ENCODE measurements at regions not wholly inside any gene's neighbourhood (a gene's known extent, or its start where the extent isn't known, plus 50 kb on each side); places are given as distances from the start of the nearest gene placed in this dataset.

DNA sequence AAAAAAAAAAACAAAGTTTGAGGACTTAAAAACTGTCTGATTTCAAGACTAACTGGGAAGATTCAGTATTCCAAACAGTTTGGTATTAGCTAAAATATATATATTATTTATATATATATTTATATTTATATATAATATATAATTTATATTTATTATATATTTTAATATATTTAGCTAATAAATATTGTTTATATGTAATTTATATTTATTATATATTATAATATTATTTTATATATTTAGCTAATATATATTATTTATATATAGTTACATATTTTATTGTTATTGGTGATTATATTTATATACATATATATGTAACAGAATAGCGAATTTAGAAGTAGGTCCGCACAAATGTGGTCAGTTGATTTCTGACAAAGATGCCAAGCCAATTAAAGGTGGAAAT, 480.2 kb upstream of the C1orf87 start:
- Histone ChIP-seq H3K9me3 (no peaks in the 10 kb centered on the region), H3K27ac (no peak overlapping the region), H3K4me1 (ENCODE audit: control insufficient read depth in 1 of 2, insufficient read depth in 1 of 2, low read depth in 1 of 2, low read length in 1 of 2) (no peaks in the 10 kb centered on the region), H3K4me3 (ENCODE audit: low read depth in 1 of 2, low read length in 1 of 2) (no peak overlapping the region), H3K36me3 (no peaks in the 10 kb centered on the region), H3K27me3 (no peaks in the 10 kb centered on the region)
- TF ChIP-seq, protein P1, sequence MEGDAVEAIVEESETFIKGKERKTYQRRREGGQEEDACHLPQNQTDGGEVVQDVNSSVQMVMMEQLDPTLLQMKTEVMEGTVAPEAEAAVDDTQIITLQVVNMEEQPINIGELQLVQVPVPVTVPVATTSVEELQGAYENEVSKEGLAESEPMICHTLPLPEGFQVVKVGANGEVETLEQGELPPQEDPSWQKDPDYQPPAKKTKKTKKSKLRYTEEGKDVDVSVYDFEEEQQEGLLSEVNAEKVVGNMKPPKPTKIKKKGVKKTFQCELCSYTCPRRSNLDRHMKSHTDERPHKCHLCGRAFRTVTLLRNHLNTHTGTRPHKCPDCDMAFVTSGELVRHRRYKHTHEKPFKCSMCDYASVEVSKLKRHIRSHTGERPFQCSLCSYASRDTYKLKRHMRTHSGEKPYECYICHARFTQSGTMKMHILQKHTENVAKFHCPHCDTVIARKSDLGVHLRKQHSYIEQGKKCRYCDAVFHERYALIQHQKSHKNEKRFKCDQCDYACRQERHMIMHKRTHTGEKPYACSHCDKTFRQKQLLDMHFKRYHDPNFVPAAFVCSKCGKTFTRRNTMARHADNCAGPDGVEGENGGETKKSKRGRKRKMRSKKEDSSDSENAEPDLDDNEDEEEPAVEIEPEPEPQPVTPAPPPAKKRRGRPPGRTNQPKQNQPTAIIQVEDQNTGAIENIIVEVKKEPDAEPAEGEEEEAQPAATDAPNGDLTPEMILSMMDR (IDR thresholded peaks at IDR 0.05), result no peak

DNA sequence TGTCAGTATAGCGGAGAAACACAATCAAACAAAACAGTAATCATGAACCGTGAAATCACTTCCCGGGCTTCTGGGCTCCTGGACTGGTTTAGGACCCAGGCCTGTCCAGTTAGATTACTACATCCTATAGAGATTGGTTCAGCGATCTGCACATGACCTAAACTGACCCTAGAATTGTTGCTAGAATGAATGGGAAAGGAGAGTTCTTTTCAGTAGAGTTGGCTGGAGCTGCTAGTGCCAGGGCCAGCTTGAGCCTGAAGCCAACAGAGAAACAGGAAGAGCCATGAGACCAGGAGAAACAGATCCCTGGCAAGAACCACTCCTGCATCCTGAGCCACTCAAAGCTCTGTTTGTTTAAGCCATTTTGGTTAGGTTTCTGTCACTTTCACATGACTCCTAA, 474.3 kb upstream of the C1orf87 start:
- Histone ChIP-seq H3K9me3 (no peaks in the 10 kb centered on the region), H3K27me3 (no peaks in the 10 kb centered on the region), H3K4me1 (ENCODE audit: control insufficient read depth in 1 of 2, insufficient read depth in 1 of 2, low read depth in 1 of 2, low read length in 1 of 2) (no peaks in the 10 kb centered on the region), H3K27ac (no peak overlapping the region), H3K36me3 (no peaks in the 10 kb centered on the region), H3K4me3 (ENCODE audit: low read depth in 1 of 2, low read length in 1 of 2) (no peak overlapping the region)
- TF ChIP-seq, protein P1 (IDR thresholded peaks at IDR 0.05), result no peak

- H3K27me3 ChIP-seq, result no peaks in the 10 kb centered on the region
- no peak overlapping the region for H3K4me3 ChIP-seq (ENCODE audit: low read depth in 1 of 2, low read length in 1 of 2)
- H3K9me3 ChIP-seq, result no peaks in the 10 kb centered on the region
- no peaks in the 10 kb centered on the region for H3K36me3 ChIP-seq
- H3K4me1 ChIP-seq (ENCODE audit: control insufficient read depth in 1 of 2, insufficient read depth in 1 of 2, low read depth in 1 of 2, low read length in 1 of 2), result no peaks in the 10 kb centered on the region
- TF ChIP-seq, protein P1 (IDR thresholded peaks at IDR 0.05), result no peak
- no peak overlapping the region for H3K27ac ChIP-seq
Observed at GRCh38 chr1:60541831-60542532, 468.4 kb upstream of the C1orf87 start.

DNA sequence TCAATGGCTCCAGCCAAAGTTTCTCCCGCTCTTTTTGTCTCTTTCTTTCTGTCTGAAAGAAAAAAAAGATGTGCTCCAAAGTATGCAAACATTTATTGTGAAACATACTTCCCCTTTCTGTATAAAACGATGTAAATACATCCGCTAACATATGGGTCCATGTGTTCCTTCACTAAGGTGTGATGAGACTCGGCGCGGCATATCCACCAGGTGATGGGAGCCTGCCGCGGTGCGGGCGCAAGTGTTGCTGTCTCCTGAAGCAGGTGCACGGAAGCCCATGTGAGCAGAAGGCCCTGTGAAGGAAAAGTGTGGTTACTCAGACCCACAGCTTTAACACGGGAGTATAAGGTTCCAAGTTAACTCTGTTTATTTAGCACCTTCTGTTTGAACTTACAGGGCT, 466.6 kb upstream of the C1orf87 start:
- H3K4me3 ChIP-seq (ENCODE audit: low read depth in 1 of 2, low read length in 1 of 2), result no peak overlapping the region
- no peaks in the 10 kb centered on the region for H3K36me3 ChIP-seq
- no peaks in the 10 kb centered on the region for H3K4me1 ChIP-seq (ENCODE audit: control insufficient read depth in 1 of 2, insufficient read depth in 1 of 2, low read depth in 1 of 2, low read length in 1 of 2)
- no peaks in the 10 kb centered on the region for H3K9me3 ChIP-seq
- TF ChIP-seq, protein P1 (IDR thresholded peaks at IDR 0.05), result no peak
- no peak overlapping the region for H3K27ac ChIP-seq
- no peaks in the 10 kb centered on the region for H3K27me3 ChIP-seq

DNA sequence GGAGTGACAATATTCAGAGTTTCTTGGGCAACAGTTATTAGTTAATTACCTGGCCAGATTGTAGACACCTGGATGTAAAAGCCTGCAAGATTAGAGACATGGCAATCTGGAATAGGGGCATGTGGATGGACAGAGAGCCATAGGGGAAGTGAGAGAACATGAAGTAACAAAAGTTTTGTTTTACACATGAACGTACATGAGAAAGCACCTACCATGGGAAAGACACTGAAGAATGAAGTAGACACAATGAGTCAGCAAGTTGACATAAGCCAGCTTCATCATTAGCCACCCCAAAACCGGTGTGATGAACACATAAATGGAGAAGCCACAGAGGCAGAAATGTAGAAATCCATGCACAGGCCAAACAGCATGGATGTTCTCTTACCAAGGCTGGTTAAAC, 462.1 kb upstream of the C1orf87 start:
- no peak overlapping the region for H3K4me3 ChIP-seq (ENCODE audit: low read depth in 1 of 2, low read length in 1 of 2)
- H3K4me1 ChIP-seq (ENCODE audit: control insufficient read depth in 1 of 2, insufficient read depth in 1 of 2, low read depth in 1 of 2, low read length in 1 of 2), result no peaks in the 10 kb centered on the region
- H3K36me3 ChIP-seq, result no peaks in the 10 kb centered on the region
- no peaks in the 10 kb centered on the region for H3K27me3 ChIP-seq
- H3K27ac ChIP-seq, result no peak overlapping the region
- H3K9me3 ChIP-seq, result no peaks in the 10 kb centered on the region
- TF ChIP-seq, protein P1 (IDR thresholded peaks at IDR 0.05), result no peak
